Activated CD4-positive, alpha-beta T cell treated with anti-CD3 and anti-CD28 coated beads, Interleukin-2, amount 50 U/mL, for 16 hours (primary cell): ENCODE measurements at regions not wholly inside any gene's neighbourhood (a gene's known extent, or its start where the extent isn't known, plus 50 kb on each side); places are given as distances from the start of the nearest gene placed in this dataset.
A peak's percentile ranks its signal among the peaks of the same experiment; 100 is the strongest.

Experiments
- DNase-seq: peaks from one replicate; pipeline ENCODE4 v3.0.0-alpha.2; 2020

DNA sequence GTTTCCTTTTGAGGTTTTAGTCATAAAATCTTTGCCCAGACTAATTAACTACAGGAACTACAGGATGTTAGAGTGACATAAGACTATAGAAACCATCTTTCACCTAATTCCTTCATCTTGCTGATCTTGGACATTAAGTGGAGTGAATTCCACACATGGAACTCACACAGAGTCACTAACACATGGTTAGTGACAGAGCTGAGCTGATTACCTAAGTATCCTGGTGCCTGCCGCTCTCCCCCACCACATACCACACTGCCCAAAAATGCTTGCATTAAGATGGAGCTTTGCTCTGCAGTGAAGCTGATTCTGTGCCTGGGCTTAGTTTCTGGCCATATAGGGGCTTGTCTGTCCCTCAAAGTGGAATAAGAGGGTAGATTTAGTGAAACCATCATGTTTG is 332.9 kb upstream of the NT5C1B start:
- DNase-seq: no peak

GRCh38 chr2:18918280-18918679 is 328.9 kb upstream of the NT5C1B start:
- DNase-seq: no peak

GRCh38 chr2:18915227-18915626 is 325.9 kb upstream of the NT5C1B start:
- DNase-seq: no peak

DNA sequence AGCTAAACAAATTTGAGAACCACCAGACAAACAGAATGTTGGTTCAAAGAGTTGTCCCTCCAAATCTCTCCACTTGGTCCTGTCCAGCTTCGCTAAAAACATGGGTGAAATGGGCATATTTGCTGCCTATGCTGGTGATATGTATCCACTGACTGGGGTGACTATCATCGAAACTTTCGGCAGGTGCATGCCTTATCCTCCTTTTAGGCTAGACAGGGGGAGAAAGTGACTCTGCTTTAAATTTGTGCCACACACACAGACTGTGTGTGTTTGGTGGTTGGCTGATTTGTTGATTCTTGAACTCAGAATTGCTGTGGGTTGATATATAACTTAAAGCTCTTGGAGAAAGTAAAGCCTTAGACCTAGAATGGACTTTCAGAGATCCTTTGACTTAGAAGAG is 324.1 kb upstream of the NT5C1B start:
- DNase-seq: no peak

GRCh38 chr2:18912225-18912888 is 323.0 kb upstream of the NT5C1B start:
- no peak for DNase-seq

GRCh38 chr2:18911416-18911815 is 322.0 kb upstream of the NT5C1B start:
- no peak for DNase-seq

- no peak for DNase-seq
These were observed 321.5 kb upstream of the NT5C1B start for GRCh38 chr2:18910843-18911242.

- DNase-seq: no peak
These were observed 318.6 kb upstream of the NT5C1B start for GRCh38 chr2:18907937-18908336.

- no peak for DNase-seq
These were observed 318.1 kb upstream of the NT5C1B start for GRCh38 chr2:18907508-18907907.

- DNase-seq: no peak
These were observed 314.4 kb upstream of the NT5C1B start for GRCh38 chr2:18903750-18904149.

- no peak for DNase-seq
These were observed 311.9 kb upstream of the NT5C1B start for GRCh38 chr2:18901242-18901641.

DNA sequence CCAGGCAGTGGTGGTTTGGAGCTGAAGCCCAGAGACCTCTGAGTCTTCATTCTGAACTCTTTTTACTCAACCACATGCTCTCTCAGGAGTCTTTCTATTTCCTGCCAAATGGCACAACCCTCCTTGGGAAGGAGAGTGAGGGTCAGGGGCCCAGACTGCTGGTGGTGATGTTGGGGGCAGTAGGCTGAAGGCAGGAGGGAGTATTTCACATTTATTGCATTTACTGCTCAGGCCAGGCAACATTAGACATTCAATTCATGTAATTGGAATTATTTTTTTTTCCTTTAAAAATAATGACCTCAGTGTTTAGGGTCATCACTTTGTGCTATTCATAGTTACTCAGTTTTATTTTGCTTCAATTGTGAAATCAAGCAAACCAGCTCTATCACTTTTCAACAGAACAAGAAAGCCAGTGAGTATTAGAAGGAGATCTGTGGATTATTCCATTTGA is 311.3 kb upstream of the NT5C1B start:
- DNase-seq: no peak

DNA sequence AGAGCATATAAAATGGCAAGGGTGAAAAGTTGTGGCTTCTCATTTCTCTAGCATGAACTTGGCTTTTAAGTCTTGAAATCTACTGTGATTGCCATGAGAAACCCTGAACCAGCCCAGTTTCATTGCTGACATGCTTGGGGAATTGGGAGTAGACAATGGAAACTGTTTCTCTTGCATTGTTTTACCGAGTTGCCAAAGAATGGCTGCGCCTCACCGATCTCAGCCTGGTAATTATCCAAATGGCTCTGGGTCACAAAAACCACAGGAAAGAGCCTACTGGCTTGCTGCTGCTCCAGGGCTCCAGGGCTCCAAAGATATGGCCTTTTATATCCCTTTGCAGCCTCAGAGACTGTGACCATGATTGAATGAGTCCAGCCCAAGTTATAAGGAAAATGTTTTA is 310.4 kb upstream of the NT5C1B start:
- no peak for DNase-seq

- no peak for DNase-seq
These were observed 308.9 kb upstream of the NT5C1B start for GRCh38 chr2:18898271-18898670.

- no peak for DNase-seq
These were observed 306.9 kb upstream of the NT5C1B start for GRCh38 chr2:18896125-18896764.

DNA sequence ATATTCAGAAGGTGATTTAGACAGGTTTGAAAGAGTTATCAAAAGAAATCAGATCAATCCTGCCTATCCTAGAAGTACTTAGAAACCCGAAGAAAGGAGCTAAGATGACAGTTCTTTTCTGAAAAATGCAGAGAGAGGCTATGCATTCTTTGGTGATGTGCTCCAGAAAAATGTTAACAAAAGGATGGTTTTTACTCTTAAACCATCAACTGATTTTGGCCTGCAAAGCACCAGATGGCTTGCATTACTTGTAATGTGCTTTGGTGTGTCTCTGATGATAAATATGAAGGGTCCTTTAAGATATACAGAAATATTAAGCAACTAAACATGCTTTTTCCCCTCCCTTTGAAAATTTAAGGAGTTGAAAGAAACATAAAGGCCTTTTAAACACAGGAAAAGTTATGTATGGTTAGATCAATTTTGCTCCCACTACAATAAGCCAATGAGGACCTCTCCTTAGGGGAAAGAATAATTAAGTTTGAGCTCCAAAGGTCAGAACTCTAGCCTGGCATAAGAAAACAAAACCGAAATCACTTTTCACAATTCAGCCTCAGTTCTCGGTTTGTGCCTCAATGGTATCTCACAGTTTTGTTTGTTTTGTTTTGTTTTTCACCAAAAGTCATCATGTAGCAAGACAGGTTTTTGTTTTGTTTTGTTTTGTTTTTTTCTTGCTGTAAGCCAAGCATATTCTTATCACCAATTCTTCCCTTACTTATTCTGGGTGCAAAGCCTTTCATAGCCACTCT is 302.4 kb upstream of the NT5C1B start:
- DNase-seq: no peak

DNA sequence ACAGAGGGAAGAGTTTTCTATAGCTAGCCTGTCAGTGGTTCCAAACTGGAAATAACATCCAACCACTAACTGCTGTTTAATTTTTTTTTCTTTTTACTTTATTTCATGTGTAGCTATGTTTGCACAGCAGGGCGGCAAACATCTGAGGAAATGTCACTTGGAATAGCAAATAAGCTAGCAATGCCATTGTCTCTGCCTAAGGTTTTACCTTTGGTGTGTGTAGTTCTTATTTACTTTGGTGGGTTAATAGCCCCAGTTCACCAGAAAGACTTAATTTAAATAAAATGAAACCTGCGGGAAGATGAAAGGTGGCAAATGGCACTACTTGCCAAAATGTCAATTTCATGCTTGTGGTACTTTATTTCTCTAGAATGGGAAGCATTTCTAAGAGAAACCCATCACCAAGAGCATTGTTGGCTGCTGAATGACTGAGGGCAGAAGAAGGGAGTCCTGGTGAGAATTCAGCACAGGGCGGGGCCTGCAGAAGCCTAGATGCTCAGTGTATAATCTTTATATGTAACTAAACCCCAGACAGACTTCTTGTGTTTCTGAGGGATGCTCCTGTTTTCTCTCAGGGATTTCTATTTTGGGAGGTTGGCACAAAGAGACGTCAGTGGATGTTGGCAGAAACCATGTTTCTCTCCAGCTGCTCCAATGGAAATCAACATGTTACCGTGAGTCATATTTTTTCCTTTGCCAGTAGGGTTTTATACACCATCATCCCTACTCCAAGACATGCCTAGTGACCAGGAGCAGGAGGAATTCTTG is 300.4 kb upstream of the NT5C1B start:
- no peak for DNase-seq

DNA sequence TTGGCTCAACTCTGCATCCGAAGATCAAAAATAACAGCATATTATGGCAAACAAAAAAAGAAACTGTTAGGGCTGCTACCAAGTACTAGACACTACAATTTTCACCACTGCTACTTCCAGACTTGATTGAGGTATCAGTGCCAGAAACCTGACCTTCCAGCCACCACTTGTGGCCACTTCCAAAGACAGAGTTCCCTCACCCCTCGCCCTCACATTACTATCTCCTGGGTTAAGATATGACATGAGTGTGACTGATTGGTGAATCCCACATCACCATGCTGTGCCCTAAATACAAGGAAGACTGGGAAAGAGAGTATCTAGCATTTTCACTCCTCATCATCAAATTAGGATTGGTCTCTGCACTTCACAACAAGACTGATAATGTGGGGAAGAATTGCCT is 296.1 kb upstream of the NT5C1B start:
- no peak for DNase-seq

DNA sequence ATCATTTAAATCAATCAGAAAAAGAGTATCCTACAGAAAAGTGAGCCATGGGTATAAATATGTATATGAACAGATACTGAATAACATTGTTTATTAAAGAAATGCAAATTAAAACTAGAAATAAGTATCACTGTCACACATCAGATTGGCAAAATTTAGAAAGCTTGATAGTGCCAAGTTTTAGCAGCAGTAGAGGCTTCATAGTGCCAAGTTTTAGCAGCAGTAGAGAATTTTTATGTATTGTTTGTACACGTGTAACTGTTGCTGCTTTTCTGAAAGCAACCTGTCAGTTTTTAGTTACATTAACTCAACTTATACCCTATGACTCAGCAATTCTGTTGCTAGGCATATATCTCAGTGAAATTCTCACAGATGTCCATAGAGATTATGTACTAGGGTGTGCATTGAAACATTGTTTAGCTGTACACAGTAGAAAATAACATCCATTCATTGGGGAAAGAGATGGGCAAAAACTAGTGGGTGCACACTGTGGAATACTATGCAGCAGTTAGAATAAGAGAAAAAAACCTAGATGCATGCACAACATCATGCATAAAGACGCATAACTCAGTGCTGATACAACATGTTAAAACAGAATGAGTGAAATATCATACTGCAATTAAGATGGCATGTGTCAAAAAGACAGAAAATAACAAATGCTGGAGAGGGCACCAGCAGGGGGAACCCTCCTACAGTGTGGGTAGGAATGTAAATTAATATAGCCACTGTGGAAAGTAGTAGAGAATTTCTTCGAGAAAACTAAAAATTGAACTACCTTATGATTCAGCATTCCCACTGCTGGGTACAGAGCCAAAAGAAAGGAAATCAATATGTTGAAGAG is 294.5 kb upstream of the NT5C1B start:
- DNase-seq: peak; percentile 2

- no peak for DNase-seq
These were observed 282.1 kb upstream of the NT5C1B start for GRCh38 chr2:18871430-18871829.

- no peak for DNase-seq
These were observed 280.9 kb upstream of the NT5C1B start for GRCh38 chr2:18870307-18870706.

GRCh38 chr2:18861951-18862350 is 272.6 kb upstream of the NT5C1B start:
- DNase-seq: no peak
